ENCODE measurements at regions not wholly inside any gene's neighbourhood (a gene's known extent, or its start where the extent isn't known, plus 50 kb on each side); places are given as distances from the start of the nearest gene placed in this dataset.

DNA sequence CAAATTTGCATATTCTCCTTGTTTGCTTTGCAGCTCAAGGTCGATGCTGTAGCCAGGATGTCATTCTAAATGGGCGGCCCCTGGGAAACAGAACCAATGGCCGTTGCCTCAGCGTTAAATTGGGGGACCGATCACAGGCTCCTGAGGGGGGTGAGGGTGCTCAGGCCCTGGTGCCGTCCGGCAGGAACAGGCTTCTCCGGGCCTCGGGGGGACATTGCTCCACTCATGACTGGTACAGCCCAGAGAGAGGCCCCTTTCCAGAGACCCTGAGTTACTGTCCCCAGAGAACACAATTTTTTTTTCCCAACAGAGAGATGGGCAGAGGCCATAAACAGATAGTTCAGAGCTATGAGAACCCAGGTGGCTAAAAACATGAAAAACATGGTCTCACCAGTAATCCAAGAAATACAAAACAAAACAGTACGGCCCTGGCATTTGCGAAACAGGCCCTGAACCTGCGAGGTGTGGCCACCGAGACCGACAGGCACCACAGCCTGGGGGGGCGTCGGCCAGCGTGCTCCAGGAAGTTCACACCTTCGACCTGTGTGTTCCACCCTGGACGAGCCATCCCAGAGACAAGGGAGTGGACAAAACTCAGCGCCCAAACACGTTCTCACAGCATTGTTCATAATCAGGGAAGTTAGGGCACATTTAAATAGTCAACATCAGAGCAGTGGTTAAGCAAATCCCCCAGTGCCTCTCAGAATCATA, 82.8 kb downstream of the METRNL start:
- H3K9me3 ChIP-seq (ENCODE audit: control insufficient read depth in 1 of 2, insufficient read depth in 1 of 2, low read depth in 1 of 2, low read length in 2 of 2) = no peaks in the 10 kb centered on the region
- no peak overlapping the region for H3K9ac ChIP-seq (ENCODE audit: low read length)
- ChIA-PET POLR2A (no interaction called here), RAD21 (ENCODE audit: low non-redundant PET in 1 of 2, low total read pairs in 2 of 2, uncharacterized antibody in 2 of 2, unreplicated experiment in 2 of 2) (no interaction called here), CTCF (no interaction called here)
- no peaks in the 10 kb centered on the region for H3K9me2 ChIP-seq (ENCODE audit: insufficient read depth)
- no peak overlapping the region for H3K27ac ChIP-seq (ENCODE audit: low read depth, low read length)
- H3K36me3 ChIP-seq (ENCODE audit: control insufficient read depth in 1 of 2, insufficient read depth in 2 of 2, low read length in 2 of 2) = no peaks in the 10 kb centered on the region
- H2AFZ ChIP-seq (ENCODE audit: low read depth, low read length, poor library complexity, severe bottlenecking) = no peak overlapping the region
- peaks cover 21% of the 10 kb centered on the region; the same call in 1 of the 2 replicates for H3K27me3 ChIP-seq (ENCODE audit: insufficient read depth, low read length)
- no peak for DNase-seq (ENCODE audit: low read depth, low spot score)
- no peaks in the 10 kb centered on the region for H3K4me1 ChIP-seq (ENCODE audit: control insufficient read depth in 1 of 2, insufficient read depth in 2 of 2, low read length in 2 of 2)
- ATAC-seq = no peak
- H4K20me1 ChIP-seq (ENCODE audit: insufficient read depth) = no peaks in the 10 kb centered on the region
- no TSS peak for BruUV-seq (replicated peaks)
- TF ChIP-seq RAD21 (IDR thresholded peaks at IDR 0.05; ENCODE audit: low read depth) = no peak
- TF ChIP-seq EZH2 (IDR thresholded peaks at IDR 0.05) = no peak
- TF ChIP-seq TCF7L2 (IDR thresholded peaks at IDR 0.05; ENCODE audit: borderline replicate concordance, extremely low read depth, insufficient read depth, insufficient read length) = no peak
- no peak for TF ChIP-seq SP1 (IDR thresholded peaks at IDR 0.05; ENCODE audit: low read depth)
- no peak for TF ChIP-seq JUND (IDR thresholded peaks at IDR 0.05)
- TF ChIP-seq, protein P1, sequence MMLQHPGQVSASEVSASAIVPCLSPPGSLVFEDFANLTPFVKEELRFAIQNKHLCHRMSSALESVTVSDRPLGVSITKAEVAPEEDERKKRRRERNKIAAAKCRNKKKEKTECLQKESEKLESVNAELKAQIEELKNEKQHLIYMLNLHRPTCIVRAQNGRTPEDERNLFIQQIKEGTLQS (IDR thresholded peaks at IDR 0.05) = no peak
- no peak for TF ChIP-seq FOSL1 (IDR thresholded peaks at IDR 0.05; ENCODE audit: low read depth)
- no peak for TF ChIP-seq EGR1 (IDR thresholded peaks at IDR 0.05; ENCODE audit: low read depth)
- TF ChIP-seq ELF1 (IDR thresholded peaks at IDR 0.05; ENCODE audit: borderline replicate concordance, low read depth) = no peak
- TF ChIP-seq SIN3A (IDR thresholded peaks at IDR 0.05; ENCODE audit: low read depth) = no peak
- no peak for TF ChIP-seq ZFX (IDR thresholded peaks at IDR 0.05)
- no peak for TF ChIP-seq POLR2AphosphoS5 (IDR thresholded peaks at IDR 0.05; ENCODE audit: low read depth, low read length)
- TF ChIP-seq CEBPB (IDR thresholded peaks at IDR 0.05; ENCODE audit: low read depth) = no peak
- no peak for TF ChIP-seq POLR2A (IDR thresholded peaks at IDR 0.05; ENCODE audit: borderline replicate concordance, extremely low read depth, insufficient read depth, insufficient read length)
- no peak for TF ChIP-seq YY1 (IDR thresholded peaks at IDR 0.05; ENCODE audit: extremely low read depth, insufficient replicate concordance, low read depth, low read length)
- no peak for TF ChIP-seq ZNF274 (IDR thresholded peaks at IDR 0.05; ENCODE audit: low read depth, low read length)
- TF ChIP-seq, protein P2, sequence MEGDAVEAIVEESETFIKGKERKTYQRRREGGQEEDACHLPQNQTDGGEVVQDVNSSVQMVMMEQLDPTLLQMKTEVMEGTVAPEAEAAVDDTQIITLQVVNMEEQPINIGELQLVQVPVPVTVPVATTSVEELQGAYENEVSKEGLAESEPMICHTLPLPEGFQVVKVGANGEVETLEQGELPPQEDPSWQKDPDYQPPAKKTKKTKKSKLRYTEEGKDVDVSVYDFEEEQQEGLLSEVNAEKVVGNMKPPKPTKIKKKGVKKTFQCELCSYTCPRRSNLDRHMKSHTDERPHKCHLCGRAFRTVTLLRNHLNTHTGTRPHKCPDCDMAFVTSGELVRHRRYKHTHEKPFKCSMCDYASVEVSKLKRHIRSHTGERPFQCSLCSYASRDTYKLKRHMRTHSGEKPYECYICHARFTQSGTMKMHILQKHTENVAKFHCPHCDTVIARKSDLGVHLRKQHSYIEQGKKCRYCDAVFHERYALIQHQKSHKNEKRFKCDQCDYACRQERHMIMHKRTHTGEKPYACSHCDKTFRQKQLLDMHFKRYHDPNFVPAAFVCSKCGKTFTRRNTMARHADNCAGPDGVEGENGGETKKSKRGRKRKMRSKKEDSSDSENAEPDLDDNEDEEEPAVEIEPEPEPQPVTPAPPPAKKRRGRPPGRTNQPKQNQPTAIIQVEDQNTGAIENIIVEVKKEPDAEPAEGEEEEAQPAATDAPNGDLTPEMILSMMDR (IDR thresholded peaks at IDR 0.05 in 2 of 3, conservative IDR thresholded peaks at IDR 0.05 in 1 of 3; ENCODE audit: borderline replicate concordance in 1 of 3, insufficient read depth in 1 of 3, low read depth in 2 of 3, low read length in 2 of 3) = no peak
- H3K79me2 ChIP-seq (ENCODE audit: insufficient read depth, low read length) = no peaks in the 10 kb centered on the region
- intact Hi-C loops (cut with micrococcal nuclease) = no loop called here
- no peak overlapping the region for H3K4me2 ChIP-seq (ENCODE audit: low read length)
- no peak overlapping the region for H3K4me3 ChIP-seq (replicated peaks in 1 of 2; ENCODE audit: low read depth in 1 of 2, low read length in 2 of 2)
